ENCODE measurements at regions not wholly inside any gene's neighbourhood (a gene's known extent, or its start where the extent isn't known, plus 50 kb on each side); places are given as distances from the start of the nearest gene placed in this dataset.
"Not testable (repeated sequence)": the region's sequence is repeated elsewhere in the genome, so short reads cannot be mapped to it uniquely, and the experiment has no call there.

DNA sequence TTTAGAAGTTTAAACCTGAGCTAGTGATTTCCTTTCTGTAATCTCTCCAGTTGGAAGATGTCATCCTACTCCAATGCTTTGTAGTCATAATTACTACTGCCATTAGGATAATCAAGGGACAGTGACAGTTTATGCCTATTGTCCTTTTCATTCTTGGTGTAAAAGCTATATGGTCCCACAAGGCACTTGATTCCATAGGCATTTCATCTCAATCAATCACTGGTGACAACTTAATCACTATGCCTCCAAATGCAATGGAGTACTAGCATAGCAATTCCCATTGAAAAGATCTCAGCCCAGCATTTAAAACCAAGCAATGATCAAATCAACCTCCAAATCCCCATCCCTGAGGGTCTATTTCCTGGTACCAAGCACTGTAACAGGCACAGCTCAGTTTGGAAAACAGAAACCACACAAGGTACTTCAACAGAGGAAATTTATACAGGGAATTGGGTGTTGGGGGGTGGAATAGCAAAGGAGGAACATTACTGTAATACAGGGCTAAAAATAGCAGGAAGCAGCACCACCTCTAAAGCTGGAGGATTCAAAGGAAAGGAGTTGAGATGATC lies 51.0 kb downstream of the FHIP2A start:
- DNase-seq (ENCODE audit: low spot score), result no peak

DNA sequence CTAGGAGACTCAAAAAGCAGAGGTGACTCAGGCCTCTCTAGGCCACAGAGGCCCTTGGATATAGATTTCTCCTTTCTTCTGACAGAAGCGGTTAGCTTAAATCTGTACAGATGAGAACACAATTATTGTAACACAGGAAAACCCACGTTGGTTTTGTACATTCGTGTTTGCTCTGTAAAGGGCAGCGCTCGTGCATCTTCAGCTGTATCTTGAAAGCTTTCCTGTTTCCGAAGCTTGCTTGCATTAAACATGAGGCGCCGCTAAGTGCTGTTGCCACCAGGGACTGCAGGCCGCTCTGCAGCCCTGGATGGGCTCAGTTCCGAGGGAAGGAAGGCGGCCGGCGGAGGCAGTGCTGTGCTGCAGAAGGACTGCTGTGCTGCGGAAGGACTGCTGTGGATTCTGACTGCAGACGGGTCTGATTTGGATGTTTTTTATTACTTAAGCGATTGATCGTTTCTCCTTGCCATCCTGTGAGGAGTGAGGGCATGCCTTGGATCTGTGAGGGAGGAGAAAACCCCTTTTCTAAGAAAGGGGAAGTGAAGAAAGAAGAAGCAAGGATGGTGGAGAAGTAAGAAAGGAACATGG lies 53.3 kb downstream of the FHIP2A start:
- peak; percentile 85 for DNase-seq (ENCODE audit: low spot score)

DNA sequence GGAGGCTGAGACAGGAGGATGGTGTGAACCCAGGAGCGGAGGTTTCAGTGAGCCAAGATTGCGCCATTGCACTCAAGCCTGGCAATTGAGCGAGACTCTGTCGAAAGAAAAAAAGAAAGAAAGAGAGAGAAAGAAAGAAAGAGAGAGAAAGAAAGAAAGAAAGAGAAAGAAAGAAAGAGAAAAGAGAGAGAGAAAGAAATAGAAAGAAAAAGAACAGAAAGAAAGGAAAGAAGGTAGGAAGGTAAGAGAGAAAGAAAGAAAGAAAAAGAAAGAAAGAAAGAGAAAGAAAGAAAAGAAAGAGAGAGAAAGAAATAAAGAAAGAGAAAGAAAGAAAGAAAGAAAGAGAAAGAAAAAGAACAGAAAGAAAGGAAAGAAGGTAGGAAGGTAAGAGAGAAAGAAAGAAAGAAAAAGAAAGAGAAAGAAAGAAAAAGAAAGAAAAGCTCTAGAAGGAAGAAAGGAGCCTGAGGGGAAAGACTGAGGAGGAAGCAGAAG lies 54.1 kb downstream of the FHIP2A start:
- DNase-seq (ENCODE audit: low spot score), result not testable (repeated sequence)

GRCh38 chr10:114876169-114876568 lies 54.6 kb downstream of the FHIP2A start:
- DNase-seq (ENCODE audit: low spot score), result peak; percentile 32

GRCh38 chr10:114876602-114877300 lies 55.2 kb downstream of the FHIP2A start:
- peak; percentile 80 for DNase-seq (ENCODE audit: low spot score)

- DNase-seq (ENCODE audit: low spot score), result no peak
Measured at GRCh38 chr10:114877301-114877644, 55.7 kb downstream of the FHIP2A start.

GRCh38 chr10:114879093-114879492 lies 57.5 kb downstream of the FHIP2A start:
- DNase-seq (ENCODE audit: low spot score), result no peak

DNA sequence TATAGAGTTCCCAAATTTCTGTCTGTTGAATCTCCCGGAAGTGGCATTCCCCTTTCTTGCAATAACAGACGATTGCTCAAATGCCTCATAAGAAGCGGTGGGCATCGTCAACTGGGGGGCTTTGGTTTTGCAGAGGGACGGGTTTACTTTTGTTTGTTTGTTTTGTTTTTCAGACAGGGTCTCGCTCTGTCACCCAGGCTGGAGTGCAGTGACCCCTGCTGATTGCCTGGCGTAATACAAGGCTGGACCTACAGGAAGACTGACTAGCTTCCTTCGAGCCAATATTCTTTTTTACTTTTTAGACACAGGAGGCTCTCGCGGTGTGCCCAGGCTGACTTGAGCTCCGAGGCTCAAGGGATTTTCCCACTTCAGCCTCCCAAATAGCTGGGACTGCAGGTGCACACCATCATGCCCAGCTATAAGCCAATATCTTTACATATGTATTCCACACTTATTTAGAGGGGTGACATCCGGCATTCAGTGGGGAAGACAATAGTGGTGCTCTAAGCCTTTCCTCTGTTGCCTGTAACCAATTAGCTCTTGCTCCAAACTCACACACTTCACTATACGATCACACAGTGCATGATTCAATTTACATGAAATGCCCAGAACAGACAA lies 58.1 kb downstream of the FHIP2A start:
- peak; percentile 49 for DNase-seq (ENCODE audit: low spot score)

- peak; percentile 34 for DNase-seq (ENCODE audit: low spot score)
Measured at GRCh38 chr10:114881417-114881816, 56.6 kb upstream of the TRUB1 start.

DNA sequence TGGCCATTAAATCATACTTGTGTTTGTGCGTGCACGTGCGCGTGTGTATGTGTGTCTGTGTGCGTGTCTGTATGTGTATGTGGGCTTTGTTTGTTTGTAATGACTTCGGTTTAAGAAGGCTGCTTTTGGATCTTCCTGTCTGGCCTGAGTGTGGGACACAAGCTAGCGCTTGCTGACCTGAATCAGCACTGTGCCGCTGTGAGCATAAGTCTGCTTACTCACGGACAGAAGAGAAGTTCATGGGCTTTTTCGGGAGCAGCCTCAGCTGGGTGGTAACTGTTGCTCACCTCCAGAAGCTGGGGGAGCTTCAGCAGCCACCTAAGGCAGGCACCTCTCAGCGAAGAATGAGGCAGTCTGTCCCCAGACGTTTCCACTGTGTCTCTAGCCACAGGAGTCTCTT lies 56.1 kb upstream of the TRUB1 start:
- DNase-seq (ENCODE audit: low spot score), result no peak

DNA sequence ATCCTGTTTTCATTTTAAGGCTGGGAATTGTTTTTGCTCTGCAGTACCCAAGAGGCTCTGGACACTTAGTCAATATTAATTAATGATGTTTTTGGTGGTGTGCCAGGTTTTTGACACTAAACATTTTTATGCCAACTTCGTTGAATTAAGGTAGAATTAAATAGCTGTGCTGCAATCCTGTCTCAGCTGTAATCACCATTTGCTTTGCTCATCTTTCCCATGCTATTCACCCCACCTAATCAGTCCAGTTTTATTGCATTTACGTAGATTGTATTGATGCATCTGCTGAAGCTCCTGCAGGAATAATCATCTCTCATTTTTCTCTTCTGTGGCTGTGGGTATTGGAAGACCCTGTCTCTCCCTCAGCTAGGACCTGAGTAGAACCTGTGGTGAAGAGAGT lies 52.6 kb upstream of the TRUB1 start:
- DNase-seq (ENCODE audit: low spot score), result peak; percentile 24

Data from SK-N-DZ (cell line).